Naive B cell (primary cell): ENCODE measurements at regions not wholly inside any gene's neighbourhood (a gene's known extent, or its start where the extent isn't known, plus 50 kb on each side); places are given as distances from the start of the nearest gene placed in this dataset.

Experiments
- ATAC-seq, 2 donors: fragments of 150-1000 bp; cut with Tn5 transposase; 2 replicates each; pipeline ENCODE4 v1.10.0; 2021; ENCODE audit warnings: low read depth in 2 of 2, mild to moderate bottlenecking in 2 of 2, moderate library complexity in 2 of 2
- DNase-seq: peaks from one replicate; pipeline ENCODE4 v3.0.0; 2022
- H3K27ac Mint-ChIP-seq, 6 donors: one replicate each; pipeline ENCODE4 v1.8.0; 2020 to 2022; ENCODE audit warnings: mild to moderate bottlenecking in 6 of 6, mixed read lengths in 6 of 6, moderate library complexity in 5 of 6, inconsistent platforms in 2 of 6
- H3K27me3 Mint-ChIP-seq, 3 donors: one replicate each; pipeline ENCODE4 v1.8.0; 2021 to 2022; ENCODE audit warnings: mixed read lengths in 3 of 3, mild to moderate bottlenecking in 1 of 3
- H3K36me3 Mint-ChIP-seq, 2 donors: one replicate each; pipeline ENCODE4 v1.8.0; 2020 to 2022; ENCODE audit warnings: mixed read lengths in 2 of 2, inconsistent platforms in 1 of 2, mild to moderate bottlenecking in 1 of 2
- H3K4me1 Mint-ChIP-seq, 3 donors: one replicate each; pipeline ENCODE4 v1.8.0; 2020 to 2022; ENCODE audit warnings: mixed read lengths in 3 of 3, inconsistent platforms in 1 of 3, mild to moderate bottlenecking in 1 of 3, moderate library complexity in 1 of 3
- H3K4me3 Mint-ChIP-seq, 8 donors: one replicate each; pipeline ENCODE4 v1.8.0; 2020 to 2022; ENCODE audit warnings: mild to moderate bottlenecking in 8 of 8, mixed read lengths in 8 of 8, moderate library complexity in 8 of 8, inconsistent platforms in 2 of 8
- H3K9me3 Mint-ChIP-seq, 7 donors: one replicate each; pipeline ENCODE4 v1.8.0; 2020 to 2022; ENCODE audit warnings: mixed read lengths in 7 of 7, mild to moderate bottlenecking in 5 of 7, inconsistent platforms in 2 of 7, moderate library complexity in 1 of 7

- Mint-ChIP-seq H3K36me3 (peaks cover 8 to 21% of the 10 kb centered on the region in 2 donors), H3K4me3 (no peak overlapping the region), H3K9me3 (peaks cover 0 to 23% (median 10%) of the 10 kb centered on the region in 7 donors), H3K27ac (no peak overlapping the region), H3K27me3 (peaks cover 30 to 51% (median 48%) of the 10 kb centered on the region in 3 donors), H3K4me1 (peaks cover 0 to 4% (median 3%) of the 10 kb centered on the region in 3 donors)
- ATAC-seq = no peak
- no peak for DNase-seq
Observed at GRCh38 chr4:1460967-1461868, 55.0 kb upstream of the NKX1-1 start.

- no peak for ATAC-seq
- H3K9me3 Mint-ChIP-seq = peaks cover 0 to 36% (median 14%) of the 10 kb centered on the region in 7 donors
- peaks cover 8 to 21% of the 10 kb centered on the region in 2 donors for H3K36me3 Mint-ChIP-seq
- H3K27me3 Mint-ChIP-seq = peaks cover 30 to 51% (median 48%) of the 10 kb centered on the region in 3 donors
- peaks cover 0 to 4% (median 3%) of the 10 kb centered on the region in 3 donors for H3K4me1 Mint-ChIP-seq
- no peak for DNase-seq
- peak overlapping the region in 2 of 8 donors; percentile 72 to 80 for H3K4me3 Mint-ChIP-seq
- H3K27ac Mint-ChIP-seq = no peak overlapping the region
Observed at GRCh38 chr4:1459722-1460511, 53.7 kb upstream of the NKX1-1 start.

- Mint-ChIP-seq H3K4me3 (no peak overlapping the region), H3K27me3 (peaks cover 30 to 51% (median 48%) of the 10 kb centered on the region in 3 donors), H3K9me3 (peaks cover 0 to 42% (median 14%) of the 10 kb centered on the region in 7 donors), H3K27ac (no peak overlapping the region), H3K36me3 (peaks cover 8 to 21% of the 10 kb centered on the region in 2 donors), H3K4me1 (peaks cover 0 to 4% (median 3%) of the 10 kb centered on the region in 3 donors)
- no peak for ATAC-seq
- DNase-seq = no peak
Observed at GRCh38 chr4:1459081-1459721, 53.0 kb upstream of the NKX1-1 start.

- Mint-ChIP-seq H3K4me1 (peaks cover 0 to 4% (median 3%) of the 10 kb centered on the region in 3 donors), H3K27me3 (peaks cover 35 to 51% (median 48%) of the 10 kb centered on the region in 3 donors), H3K36me3 (peaks cover 8 to 28% of the 10 kb centered on the region in 2 donors), H3K9me3 (peaks cover 5 to 48% (median 17%) of the 10 kb centered on the region in 7 donors), H3K27ac (peak overlapping the region in 1 of 6 donors; percentile 6), H3K4me3 (no peak overlapping the region)
- DNase-seq (no peak), ATAC-seq (no peak)
Observed at GRCh38 chr4:1458581-1458980, 52.3 kb upstream of the NKX1-1 start.
